ENCODE measurements at regions not wholly inside any gene's neighbourhood (a gene's known extent, or its start where the extent isn't known, plus 50 kb on each side); places are given as distances from the start of the nearest gene placed in this dataset.

GRCh38 chr3:35562141-35562540 is 77.2 kb upstream of the ARPP21 start:
- TF ChIP-seq CTCF (conservative IDR thresholded peaks at IDR 0.05) (no peak), ZFX (IDR thresholded peaks at IDR 0.05) (no peak)
